ENCODE measurements at regions not wholly inside any gene's neighbourhood (a gene's known extent, or its start where the extent isn't known, plus 50 kb on each side); places are given as distances from the start of the nearest gene placed in this dataset.
"Not testable (repeated sequence)": the region's sequence is repeated elsewhere in the genome, so short reads cannot be mapped to it uniquely, and the experiment has no call there.

- no peaks in the 10 kb centered on the region for H3K4me1 ChIP-seq (ENCODE audit: insufficient read depth)
- H3K4me3 ChIP-seq (ENCODE audit: low read depth, low read length), result no peak overlapping the region
- H3K27ac ChIP-seq (ENCODE audit: low read depth), result no peak overlapping the region
- WGBS, result 63% methylated on average over 2 of the region's 2 CpGs
- no peak for DNase-seq (ENCODE audit: extremely low spot score)
- H3K36me3 ChIP-seq (ENCODE audit: insufficient read depth), result no peaks in the 10 kb centered on the region
These were observed 70.8 kb upstream of the PTPN13 start for GRCh38 chr4:86523333-86523732.

DNA sequence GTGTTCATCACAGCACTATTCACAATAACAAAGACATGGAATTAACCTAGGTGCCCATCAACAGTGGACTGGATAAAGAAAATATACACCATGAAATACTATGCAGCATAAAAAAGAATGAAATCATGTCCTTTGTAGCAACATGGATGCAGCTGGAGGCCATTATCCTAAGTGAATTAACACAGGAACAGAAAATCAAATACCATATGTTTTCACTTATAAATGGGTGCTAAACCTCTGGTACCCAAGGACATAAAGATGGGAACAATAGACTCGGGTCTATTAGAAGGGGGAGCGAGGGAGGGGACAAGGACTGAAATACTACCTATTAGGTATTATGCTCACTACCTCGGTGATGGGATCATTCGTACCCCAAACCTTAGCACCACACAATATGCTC, 66.4 kb upstream of the PTPN13 start:
- WGBS, result 87% methylated on average over 4 of the region's 4 CpGs
- DNase-seq (ENCODE audit: extremely low spot score); H3K27ac ChIP-seq (ENCODE audit: low read depth); H3K4me1 ChIP-seq (ENCODE audit: insufficient read depth); H3K36me3 ChIP-seq (ENCODE audit: insufficient read depth); H3K4me3 ChIP-seq (ENCODE audit: low read depth, low read length): not testable (repeated sequence)

GRCh38 chr4:86529436-86529835, 64.7 kb upstream of the PTPN13 start:
- Histone ChIP-seq H3K4me3 (ENCODE audit: low read depth, low read length) (no peak overlapping the region), H3K36me3 (ENCODE audit: insufficient read depth) (no peaks in the 10 kb centered on the region), H3K27ac (ENCODE audit: low read depth) (no peak overlapping the region), H3K4me1 (ENCODE audit: insufficient read depth) (no peaks in the 10 kb centered on the region)
- WGBS, result 62% methylated on average over 2 of the region's 2 CpGs
- DNase-seq (ENCODE audit: extremely low spot score), result no peak

GRCh38 chr4:86530183-86530582, 63.9 kb upstream of the PTPN13 start:
- H3K27ac ChIP-seq (ENCODE audit: low read depth), result no peak overlapping the region
- H3K36me3 ChIP-seq (ENCODE audit: insufficient read depth), result no peaks in the 10 kb centered on the region
- H3K4me1 ChIP-seq (ENCODE audit: insufficient read depth), result no peaks in the 10 kb centered on the region
- WGBS, result 85% methylated on average over 1 of the region's 1 CpG
- DNase-seq (ENCODE audit: extremely low spot score), result no peak
- no peak overlapping the region for H3K4me3 ChIP-seq (ENCODE audit: low read depth, low read length)

GRCh38 chr4:86531440-86531839, 62.7 kb upstream of the PTPN13 start:
- Histone ChIP-seq H3K27ac (ENCODE audit: low read depth) (no peak overlapping the region), H3K36me3 (ENCODE audit: insufficient read depth) (no peaks in the 10 kb centered on the region), H3K4me3 (ENCODE audit: low read depth, low read length) (no peak overlapping the region), H3K4me1 (ENCODE audit: insufficient read depth) (no peaks in the 10 kb centered on the region)
- no peak for DNase-seq (ENCODE audit: extremely low spot score)
- WGBS, result 62% methylated on average over 2 of the region's 2 CpGs

DNA sequence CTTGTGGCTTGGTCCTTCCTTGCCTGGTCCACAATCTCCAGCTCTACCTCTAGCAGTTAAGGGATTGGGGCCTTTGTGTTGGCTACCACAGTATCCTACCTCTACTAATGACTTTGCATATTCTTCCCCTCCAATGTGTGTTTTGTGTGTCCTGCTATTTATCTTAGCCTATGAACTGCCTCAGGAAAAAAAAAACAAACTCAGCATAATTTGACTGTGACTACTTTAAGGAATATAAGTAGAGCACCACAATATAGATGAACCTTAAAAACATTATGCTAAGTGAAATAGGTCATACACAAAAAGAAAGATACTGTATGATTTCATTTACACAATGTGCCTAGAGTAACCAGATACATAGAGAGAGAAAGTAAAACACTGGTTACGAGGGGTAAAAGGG, 61.3 kb upstream of the PTPN13 start:
- no peak for DNase-seq (ENCODE audit: extremely low spot score)
- 89% methylated on average over 1 of the region's 1 CpG for WGBS
- Histone ChIP-seq H3K4me1 (ENCODE audit: insufficient read depth) (no peaks in the 10 kb centered on the region), H3K27ac (ENCODE audit: low read depth) (no peak overlapping the region), H3K36me3 (ENCODE audit: insufficient read depth) (no peaks in the 10 kb centered on the region), H3K4me3 (ENCODE audit: low read depth, low read length) (no peak overlapping the region)

DNA sequence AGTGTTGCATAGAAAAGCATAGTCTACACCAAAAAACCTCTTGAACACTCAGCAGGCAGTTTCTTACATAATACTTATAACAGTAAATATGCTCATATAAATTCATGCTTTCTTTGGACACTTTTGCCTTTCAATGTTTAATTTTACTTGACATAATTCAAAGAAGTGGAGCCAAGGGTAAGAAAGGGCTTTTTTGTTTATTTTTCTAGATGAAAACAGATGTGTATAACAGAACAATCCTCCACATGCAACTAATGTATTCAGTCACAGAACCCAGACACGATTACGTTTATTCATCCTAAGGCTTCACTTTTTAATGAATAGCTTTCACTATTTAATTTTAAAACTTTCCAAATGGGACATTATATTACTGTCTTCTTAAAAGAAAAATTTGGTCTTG, 58.0 kb upstream of the PTPN13 start:
- Histone ChIP-seq H3K27ac (ENCODE audit: low read depth) (no peak overlapping the region), H3K4me1 (ENCODE audit: insufficient read depth) (no peaks in the 10 kb centered on the region), H3K4me3 (ENCODE audit: low read depth, low read length) (no peak overlapping the region), H3K36me3 (ENCODE audit: insufficient read depth) (no peaks in the 10 kb centered on the region)
- DNase-seq (ENCODE audit: extremely low spot score), result no peak
- 50% methylated on average over 2 of the region's 2 CpGs for WGBS

DNA sequence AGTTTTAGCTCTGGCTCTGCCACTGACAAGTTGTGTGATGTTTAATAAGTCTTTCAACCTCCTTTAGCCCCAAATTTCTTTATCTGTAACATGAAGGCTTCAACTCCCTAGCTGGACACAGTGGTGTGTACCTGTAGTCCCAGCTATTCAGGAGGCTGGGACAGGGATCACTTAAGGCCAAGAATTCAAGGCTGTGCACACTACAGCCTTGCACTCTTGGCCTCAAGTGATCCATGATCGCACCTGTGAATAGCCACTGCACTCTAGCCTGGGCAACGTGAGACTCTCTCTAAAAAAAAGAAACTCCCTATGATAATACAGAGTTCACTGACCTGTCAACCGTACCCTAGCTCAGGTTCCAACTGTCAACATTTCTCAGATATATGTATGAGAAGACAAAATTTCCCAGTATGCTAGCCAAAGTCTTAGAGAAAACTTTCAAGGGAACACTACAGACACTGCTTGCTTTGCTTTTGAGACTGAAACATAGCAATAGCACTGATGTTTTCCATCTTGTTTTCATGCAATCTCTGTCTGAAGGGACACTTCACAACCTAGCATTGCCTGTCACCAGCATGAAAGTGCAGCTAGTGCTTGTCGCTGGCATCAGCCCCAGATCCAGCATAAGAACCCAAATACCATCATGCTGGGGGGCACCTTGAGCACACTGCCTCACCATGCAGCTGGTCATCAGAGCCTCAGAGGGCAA, 51.6 kb upstream of the PTPN13 start:
- H3K27ac ChIP-seq (ENCODE audit: low read depth), result no peak overlapping the region
- no peak overlapping the region for H3K4me3 ChIP-seq (ENCODE audit: low read depth, low read length)
- no peaks in the 10 kb centered on the region for H3K4me1 ChIP-seq (ENCODE audit: insufficient read depth)
- DNase-seq (ENCODE audit: extremely low spot score), result no peak
- no peaks in the 10 kb centered on the region for H3K36me3 ChIP-seq (ENCODE audit: insufficient read depth)
- WGBS, result 80% methylated on average over 4 of the region's 4 CpGs

- Histone ChIP-seq H3K4me1 (ENCODE audit: insufficient read depth) (no peaks in the 10 kb centered on the region), H3K36me3 (ENCODE audit: insufficient read depth) (no peaks in the 10 kb centered on the region), H3K27ac (ENCODE audit: low read depth) (no peak overlapping the region), H3K4me3 (ENCODE audit: low read depth, low read length) (no peak overlapping the region)
- 73% methylated on average over 3 of the region's 3 CpGs for WGBS
- no peak for DNase-seq (ENCODE audit: extremely low spot score)
These were observed 51.0 kb upstream of the PTPN13 start for GRCh38 chr4:86543080-86543479.

DNA sequence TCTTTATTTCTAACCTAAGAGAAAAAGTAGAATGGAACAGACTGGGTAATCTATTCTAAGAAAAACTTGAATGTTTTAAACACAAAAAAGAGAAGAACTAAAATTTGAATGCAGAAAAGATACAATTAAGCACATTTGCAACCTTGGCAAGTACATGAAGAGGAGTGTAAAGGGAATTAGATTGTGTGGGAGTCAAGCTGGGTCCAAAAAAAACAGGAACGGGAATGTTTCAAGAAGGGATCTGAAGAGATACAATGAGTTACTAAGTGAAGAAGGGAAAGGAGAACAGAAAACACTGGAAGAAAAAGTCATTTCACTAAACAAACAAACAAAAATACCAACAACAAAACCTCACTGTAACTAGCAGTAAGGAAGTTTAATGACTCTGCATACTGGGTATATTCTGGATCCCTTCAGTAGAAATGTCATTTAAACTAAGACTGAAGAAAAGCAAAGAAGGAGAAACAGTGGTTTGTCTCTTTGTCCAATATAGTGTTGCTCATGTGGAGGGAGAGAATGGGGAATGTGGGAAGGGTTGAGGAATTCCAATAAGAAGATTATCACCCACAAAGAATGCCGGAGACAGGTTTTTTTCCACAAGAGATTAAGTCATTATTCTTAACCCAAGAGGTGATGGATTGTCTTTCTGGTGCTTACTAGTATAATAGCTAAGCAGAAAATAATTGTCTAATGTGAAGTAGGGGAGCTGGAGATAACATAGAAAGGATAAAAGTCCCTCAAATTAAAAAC, 50.4 kb upstream of the PTPN13 start:
- H3K4me3 ChIP-seq (ENCODE audit: low read depth, low read length), result no peak overlapping the region
- whole genome bisulfite sequencing, result 65% methylated on average over 2 of the region's 2 CpGs
- no peak overlapping the region for H3K27ac ChIP-seq (ENCODE audit: low read depth)
- no peaks in the 10 kb centered on the region for H3K36me3 ChIP-seq (ENCODE audit: insufficient read depth)
- no peak for DNase-seq (ENCODE audit: extremely low spot score)
- H3K4me1 ChIP-seq (ENCODE audit: insufficient read depth), result no peaks in the 10 kb centered on the region

DNA sequence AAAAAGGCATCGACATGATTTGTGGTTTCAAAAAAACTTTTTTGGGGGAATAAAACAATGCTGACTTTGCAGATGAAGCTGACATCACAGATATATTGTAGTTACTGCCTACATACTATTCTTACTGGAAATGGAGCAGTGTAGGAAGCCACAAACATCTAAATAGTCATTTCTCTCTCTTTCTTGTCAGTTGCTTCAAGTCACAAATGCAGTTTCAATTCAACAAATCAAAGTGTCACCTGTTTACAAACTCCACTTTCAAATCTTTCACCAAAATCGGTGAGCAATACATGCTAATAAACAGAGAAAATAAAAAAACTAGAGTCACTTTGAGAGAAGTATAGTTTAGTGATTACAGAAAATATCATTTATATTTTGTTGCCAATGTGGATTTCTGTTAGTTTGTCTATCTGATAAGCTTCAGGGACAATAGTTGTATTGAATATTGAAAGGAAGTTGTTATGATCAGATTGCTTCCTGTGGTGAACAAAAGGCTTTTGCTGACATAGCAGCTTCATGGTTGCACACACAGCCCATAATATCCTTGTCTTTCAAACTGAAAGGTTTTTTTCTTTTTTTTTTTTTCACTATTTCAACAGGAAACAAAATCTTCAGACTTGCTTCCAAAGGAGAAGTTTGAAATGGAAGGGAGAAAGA, 49.7 kb upstream of the PTPN13 start:
- 48% methylated on average over 2 of the region's 2 CpGs for WGBS
- no peaks in the 10 kb centered on the region for H3K36me3 ChIP-seq (ENCODE audit: insufficient read depth)
- H3K4me1 ChIP-seq (ENCODE audit: insufficient read depth), result no peaks in the 10 kb centered on the region
- no peak overlapping the region for H3K4me3 ChIP-seq (ENCODE audit: low read depth, low read length)
- DNase-seq (ENCODE audit: extremely low spot score), result no peak
- no peak overlapping the region for H3K27ac ChIP-seq (ENCODE audit: low read depth)
